Cardiac fibroblast (primary cell): ENCODE measurements at regions not wholly inside any gene's neighbourhood (a gene's known extent, or its start where the extent isn't known, plus 50 kb on each side); places are given as distances from the start of the nearest gene placed in this dataset.

Experiments
- DNase-seq, 2 donors: peaks; one replicate each; pipeline versions ENCODE4 v3.0.0 to v3.0.0-alpha.2; 2010; ENCODE audit warnings: low read depth in 2 of 2
- H3K4me3 ChIP-seq, 2 donors: replicated peaks in 1 of 2; 1 replicate in 1 of 2; 2 replicates in 1 of 2; pipeline ENCODE4 v1.5.1; 2011; ENCODE audit warnings: low read depth in 2 of 2, low read length in 2 of 2, mild to moderate bottlenecking in 2 of 2, moderate library complexity in 1 of 2
- CTCF ChIP-seq: IDR thresholded peaks from one replicate; pipeline ENCODE4 v1.5.1; 2011; ENCODE audit warnings: low read depth, mild to moderate bottlenecking, low read length, inconsistent platforms

GRCh38 chr2:14039134-14039533 is 593.4 kb upstream of the LRATD1 start:
- TF ChIP-seq CTCF = no peak
- no peak overlapping the region for H3K4me3 ChIP-seq
- DNase-seq = no peak

DNA sequence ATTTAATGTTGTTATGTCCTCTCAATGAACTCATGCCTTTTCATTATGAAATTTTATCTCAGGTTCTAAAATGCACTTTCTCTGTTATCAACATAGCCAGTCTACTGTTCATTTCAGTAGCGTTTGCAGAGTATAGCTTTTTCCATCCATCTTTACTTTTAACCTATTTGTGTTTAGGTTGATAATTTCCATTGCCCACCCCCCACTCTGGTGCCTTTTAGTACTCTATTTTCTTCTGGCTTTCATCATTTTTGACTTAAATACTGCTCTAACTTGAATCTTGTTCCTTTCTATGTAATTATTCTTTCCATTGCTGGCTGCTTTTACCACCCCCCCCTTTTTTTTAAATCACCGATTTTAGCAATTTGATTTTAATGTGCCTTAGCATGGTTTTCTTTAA is 585.0 kb upstream of the LRATD1 start:
- TF ChIP-seq CTCF = no peak
- no peak for DNase-seq
- no peak overlapping the region for H3K4me3 ChIP-seq

DNA sequence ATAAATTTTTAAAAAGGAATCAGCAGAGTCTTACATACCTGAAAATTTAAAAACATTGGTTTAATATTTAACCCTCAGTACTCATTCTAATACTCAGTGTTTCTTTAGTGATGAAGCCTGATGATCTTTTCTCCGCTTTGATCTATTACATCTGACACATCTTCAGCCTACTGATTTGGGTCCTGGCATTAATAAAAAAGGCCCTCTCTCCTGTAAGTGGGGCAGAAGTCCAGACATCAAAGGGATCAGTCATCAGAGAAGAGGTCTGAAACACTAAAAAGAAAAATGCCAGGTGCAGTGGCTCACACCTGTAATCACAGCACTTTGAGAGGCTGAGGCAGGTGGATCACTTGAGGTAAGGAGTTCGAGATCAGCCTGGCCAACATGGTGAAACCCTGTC is 581.1 kb upstream of the LRATD1 start:
- no peak for DNase-seq
- TF ChIP-seq CTCF = no peak
- H3K4me3 ChIP-seq = no peak overlapping the region

GRCh38 chr2:14053105-14053504 is 579.4 kb upstream of the LRATD1 start:
- TF ChIP-seq CTCF = no peak
- DNase-seq = no peak

GRCh38 chr2:14064346-14064745 is 568.2 kb upstream of the LRATD1 start:
- H3K4me3 ChIP-seq = no peak overlapping the region
- DNase-seq = no peak
- no peak for TF ChIP-seq CTCF

More at GRCh38 chr2:14053105-14053504, 579.4 kb upstream of the LRATD1 start:
- no peak overlapping the region for H3K4me3 ChIP-seq

DNA sequence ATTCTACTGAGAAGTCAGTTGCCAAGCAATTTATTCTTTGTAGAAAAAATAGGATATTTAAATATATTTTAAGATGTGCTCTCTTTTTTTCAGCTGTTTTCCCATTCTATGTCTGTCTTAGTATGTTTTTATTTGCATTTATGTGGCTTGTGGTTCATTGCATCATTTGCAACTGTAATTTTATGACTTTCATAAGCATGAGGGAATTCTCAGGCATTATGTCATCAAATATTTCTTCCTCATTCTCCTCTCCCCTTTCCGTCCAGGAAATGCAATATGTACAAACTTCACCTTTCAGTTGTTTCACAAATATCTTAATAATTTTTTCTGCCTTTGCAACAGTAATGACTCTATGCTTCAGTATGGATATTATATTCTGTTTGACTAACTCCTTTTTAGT is 560.2 kb upstream of the LRATD1 start:
- TF ChIP-seq CTCF = no peak
- DNase-seq = peak in 1 of 2 donors; percentile 67
- no peak overlapping the region for H3K4me3 ChIP-seq

- no peak overlapping the region for H3K4me3 ChIP-seq
- DNase-seq = no peak
- no peak for TF ChIP-seq CTCF
Measured at GRCh38 chr2:14074691-14075090, 557.8 kb upstream of the LRATD1 start.
